H1 (cell line): ENCODE measurements at regions not wholly inside any gene's neighbourhood (a gene's known extent, or its start where the extent isn't known, plus 50 kb on each side); places are given as distances from the start of the nearest gene placed in this dataset.

ENCODE experiments used
- EZH2 ChIP-seq: fragments of 200-600 bp; sonication (generic); IDR thresholded peaks from 2 replicates; pipeline ENCODE4 v1.7.1; 2012; ENCODE audit warnings: low read depth, mild to moderate bottlenecking, moderate library complexity, low read length, inconsistent platforms; ENCODE audit not compliant: severe bottlenecking
- HDAC6 ChIP-seq: IDR thresholded peaks from one replicate; pipeline ENCODE4 v1.7.1; 2012; ENCODE audit warnings: low read depth, mild to moderate bottlenecking, inconsistent platforms, low read length, moderate library complexity
- POLR2A ChIP-seq, 2 experiments: IDR thresholded peaks; 1 replicate in 1 of 2; 2 replicates in 1 of 2; pipeline ENCODE4 v1.6.1; 2011; ENCODE audit warnings: low read depth in 2 of 2, low read length in 2 of 2, mild to moderate bottlenecking in 2 of 2; ENCODE audit errors: control extremely low read depth in 1 of 2
- POLR2AphosphoS5 ChIP-seq: IDR thresholded peaks from 2 replicates; pipeline ENCODE4 v1.6.1; 2011; ENCODE audit warnings: low read depth, low read length
- SIN3A ChIP-seq, 2 experiments: IDR thresholded peaks in 1 of 2; conservative IDR thresholded peaks in 1 of 2; 2 replicates each; pipeline ENCODE4 v1.6.1; 2011 to 2012; ENCODE audit warnings: low read length in 2 of 2, improper control_type of control experiment in 1 of 2, low read depth in 1 of 2, mild to moderate bottlenecking in 1 of 2
- TF ChIP-seq, protein P1 (sequence below), 3 experiments: IDR thresholded peaks; 1 replicate in 2 of 3; 2 replicates in 1 of 3; pipeline versions ENCODE4 v1.5.1 to v1.6.1; 2011; ENCODE audit warnings: low read length in 3 of 3, mild to moderate bottlenecking in 3 of 3, inconsistent platforms in 2 of 3, low read depth in 1 of 3, moderate library complexity in 1 of 3; ENCODE audit not compliant: insufficient read depth in 1 of 3; ENCODE audit errors: control extremely low read depth in 1 of 3
- TF ChIP-seq, protein P2 (sequence below): IDR thresholded peaks from 2 replicates; pipeline ENCODE4 v1.6.1; 2012; ENCODE audit warnings: low read length, inconsistent platforms

DNA sequence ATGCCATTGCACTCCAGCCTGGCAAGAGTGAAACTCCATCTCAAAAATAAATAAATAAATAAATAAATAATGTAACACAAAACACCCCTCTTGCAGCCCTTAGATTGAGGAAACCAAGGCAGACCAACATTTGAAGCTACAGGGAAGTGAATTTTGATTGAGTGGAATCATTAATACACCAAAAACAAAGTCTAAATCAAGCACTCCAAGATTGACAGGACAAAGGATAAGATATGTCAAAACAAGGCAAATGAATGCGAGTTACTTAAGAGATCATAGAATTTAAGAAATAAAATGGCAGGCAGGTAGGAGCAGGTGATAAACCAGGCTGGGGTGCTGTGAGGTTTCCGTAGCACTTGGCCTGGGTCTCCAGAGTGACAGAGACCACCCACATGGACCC is 54.9 kb upstream of the RAB12 start:
- TF ChIP-seq, protein P1, sequence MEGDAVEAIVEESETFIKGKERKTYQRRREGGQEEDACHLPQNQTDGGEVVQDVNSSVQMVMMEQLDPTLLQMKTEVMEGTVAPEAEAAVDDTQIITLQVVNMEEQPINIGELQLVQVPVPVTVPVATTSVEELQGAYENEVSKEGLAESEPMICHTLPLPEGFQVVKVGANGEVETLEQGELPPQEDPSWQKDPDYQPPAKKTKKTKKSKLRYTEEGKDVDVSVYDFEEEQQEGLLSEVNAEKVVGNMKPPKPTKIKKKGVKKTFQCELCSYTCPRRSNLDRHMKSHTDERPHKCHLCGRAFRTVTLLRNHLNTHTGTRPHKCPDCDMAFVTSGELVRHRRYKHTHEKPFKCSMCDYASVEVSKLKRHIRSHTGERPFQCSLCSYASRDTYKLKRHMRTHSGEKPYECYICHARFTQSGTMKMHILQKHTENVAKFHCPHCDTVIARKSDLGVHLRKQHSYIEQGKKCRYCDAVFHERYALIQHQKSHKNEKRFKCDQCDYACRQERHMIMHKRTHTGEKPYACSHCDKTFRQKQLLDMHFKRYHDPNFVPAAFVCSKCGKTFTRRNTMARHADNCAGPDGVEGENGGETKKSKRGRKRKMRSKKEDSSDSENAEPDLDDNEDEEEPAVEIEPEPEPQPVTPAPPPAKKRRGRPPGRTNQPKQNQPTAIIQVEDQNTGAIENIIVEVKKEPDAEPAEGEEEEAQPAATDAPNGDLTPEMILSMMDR (IDR thresholded peaks at IDR 0.05; ENCODE audit: control extremely low read depth in 1 of 3, insufficient read depth in 1 of 3, low read depth in 1 of 3, low read length in 3 of 3): no peak
- no peak for TF ChIP-seq POLR2A (IDR thresholded peaks at IDR 0.05; ENCODE audit: control extremely low read depth in 1 of 2, low read depth in 2 of 2, low read length in 2 of 2)
- TF ChIP-seq EZH2: no peak
- no peak for TF ChIP-seq POLR2AphosphoS5
- TF ChIP-seq SIN3A (conservative IDR thresholded peaks at IDR 0.05 in 1 of 2, IDR thresholded peaks at IDR 0.05 in 1 of 2; ENCODE audit: low read depth in 1 of 2, low read length in 2 of 2): no peak
- TF ChIP-seq HDAC6: no peak
- TF ChIP-seq, protein P2, sequence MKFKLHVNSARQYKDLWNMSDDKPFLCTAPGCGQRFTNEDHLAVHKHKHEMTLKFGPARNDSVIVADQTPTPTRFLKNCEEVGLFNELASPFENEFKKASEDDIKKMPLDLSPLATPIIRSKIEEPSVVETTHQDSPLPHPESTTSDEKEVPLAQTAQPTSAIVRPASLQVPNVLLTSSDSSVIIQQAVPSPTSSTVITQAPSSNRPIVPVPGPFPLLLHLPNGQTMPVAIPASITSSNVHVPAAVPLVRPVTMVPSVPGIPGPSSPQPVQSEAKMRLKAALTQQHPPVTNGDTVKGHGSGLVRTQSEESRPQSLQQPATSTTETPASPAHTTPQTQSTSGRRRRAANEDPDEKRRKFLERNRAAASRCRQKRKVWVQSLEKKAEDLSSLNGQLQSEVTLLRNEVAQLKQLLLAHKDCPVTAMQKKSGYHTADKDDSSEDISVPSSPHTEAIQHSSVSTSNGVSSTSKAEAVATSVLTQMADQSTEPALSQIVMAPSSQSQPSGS: no peak
